GF-D8 (cell line): ENCODE measurements at regions not wholly inside any gene's neighbourhood (a gene's known extent, or its start where the extent isn't known, plus 50 kb on each side); places are given as distances from the start of the nearest gene placed in this dataset.

Source experiments
- DNase-seq: peaks from one replicate; lab custom pipeline; 2025; lab: John Stamatoyannopoulos, UW

DNA sequence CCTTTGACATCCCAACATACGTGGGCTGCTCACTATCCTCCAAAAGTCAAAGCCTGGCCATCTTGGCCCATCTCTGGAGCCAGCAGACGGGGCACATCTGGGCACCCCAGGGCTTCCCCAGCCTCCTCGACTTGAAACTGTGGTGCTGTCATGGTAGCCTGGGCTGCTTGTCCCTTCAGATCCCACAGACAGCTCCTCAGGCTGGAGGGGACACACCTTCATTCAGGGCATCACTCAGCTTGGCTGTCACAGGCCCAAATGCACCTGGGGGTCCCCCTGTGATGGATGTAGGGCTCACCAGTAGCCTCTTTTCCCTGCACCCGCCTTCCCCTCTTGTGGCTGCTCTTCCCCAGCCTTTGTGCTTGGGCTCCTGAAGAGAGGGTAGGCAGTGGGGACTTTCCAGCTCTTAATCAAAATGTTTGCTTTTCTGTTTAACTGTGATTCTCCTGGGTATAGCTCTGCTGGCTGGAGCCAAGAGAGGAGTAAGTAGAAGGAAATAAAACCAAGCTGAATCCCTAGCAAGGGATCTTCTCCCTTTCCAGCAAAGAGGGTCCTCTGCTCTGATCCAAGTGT is 92.3 kb downstream of the GYPC start:
- DNase-seq: no peak

DNA sequence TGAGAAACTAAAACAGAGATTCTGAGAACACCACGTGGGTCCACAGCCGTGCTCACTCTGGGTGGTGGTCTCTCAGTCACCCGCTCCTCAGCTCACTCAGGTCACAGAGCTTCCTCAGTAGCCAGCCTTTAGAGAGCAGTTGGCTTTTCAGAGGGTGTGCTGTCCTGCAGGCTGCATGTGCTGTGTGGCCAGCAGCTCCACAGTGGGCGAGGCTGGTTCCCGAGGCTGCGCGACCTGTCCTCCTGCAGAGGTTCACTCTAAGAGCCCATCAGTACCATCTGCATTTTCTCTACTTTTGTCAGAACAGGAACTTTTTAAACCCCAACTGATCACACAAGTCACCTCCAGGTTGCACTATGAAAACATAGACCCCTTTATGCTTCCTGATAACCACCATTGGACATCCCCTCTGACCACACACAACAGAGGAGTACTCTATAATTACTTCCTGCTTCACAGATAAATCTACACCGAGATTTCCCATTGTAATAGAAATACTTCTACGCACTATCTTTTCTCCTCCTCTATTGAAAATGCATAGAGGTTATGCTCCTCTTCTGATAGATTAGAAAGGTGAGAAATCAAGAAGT is 93.1 kb downstream of the GYPC start:
- DNase-seq: no peak

- no peak for DNase-seq
These were observed 93.6 kb downstream of the GYPC start for GRCh38 chr2:126749537-126749936.

- no peak for DNase-seq
These were observed 94.5 kb downstream of the GYPC start for GRCh38 chr2:126750506-126750905.

- DNase-seq: no peak
These were observed 95.5 kb downstream of the GYPC start for GRCh38 chr2:126751477-126751876.

GRCh38 chr2:126752876-126753275 is 96.9 kb downstream of the GYPC start:
- DNase-seq: no peak

DNA sequence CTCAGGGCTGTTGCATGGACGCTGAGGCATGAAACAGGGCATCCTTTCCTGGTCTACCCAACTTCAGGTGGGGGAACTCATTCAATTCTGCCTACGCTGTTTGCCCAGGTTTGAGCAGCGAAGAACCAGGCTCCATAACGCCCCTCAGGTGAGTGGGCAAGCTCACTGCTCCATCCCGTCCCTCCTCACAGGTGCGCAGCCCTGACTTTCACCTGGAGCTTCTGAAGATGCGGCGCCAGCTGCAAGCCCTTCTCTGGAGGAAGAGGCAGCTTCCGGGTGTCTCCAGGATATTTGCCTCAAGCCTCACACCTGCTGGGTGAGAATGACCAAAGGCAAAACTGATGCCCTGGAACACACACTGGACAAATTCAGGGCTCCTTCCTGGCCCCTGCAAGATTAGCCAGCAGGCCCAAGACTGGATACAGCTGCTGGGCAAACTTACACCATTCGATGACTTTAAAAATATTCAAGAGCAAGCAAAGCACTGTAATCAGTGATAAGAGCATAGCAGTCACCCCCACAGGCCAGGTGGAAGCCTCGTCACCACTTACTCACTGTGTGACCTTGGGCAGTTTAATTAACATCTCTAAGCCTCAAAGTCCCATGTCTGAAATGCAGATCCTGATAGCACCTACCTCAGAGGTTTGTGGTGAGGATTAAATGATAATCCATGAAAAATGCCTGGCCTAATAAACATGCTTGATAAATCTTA is 97.7 kb downstream of the GYPC start:
- DNase-seq: no peak

DNA sequence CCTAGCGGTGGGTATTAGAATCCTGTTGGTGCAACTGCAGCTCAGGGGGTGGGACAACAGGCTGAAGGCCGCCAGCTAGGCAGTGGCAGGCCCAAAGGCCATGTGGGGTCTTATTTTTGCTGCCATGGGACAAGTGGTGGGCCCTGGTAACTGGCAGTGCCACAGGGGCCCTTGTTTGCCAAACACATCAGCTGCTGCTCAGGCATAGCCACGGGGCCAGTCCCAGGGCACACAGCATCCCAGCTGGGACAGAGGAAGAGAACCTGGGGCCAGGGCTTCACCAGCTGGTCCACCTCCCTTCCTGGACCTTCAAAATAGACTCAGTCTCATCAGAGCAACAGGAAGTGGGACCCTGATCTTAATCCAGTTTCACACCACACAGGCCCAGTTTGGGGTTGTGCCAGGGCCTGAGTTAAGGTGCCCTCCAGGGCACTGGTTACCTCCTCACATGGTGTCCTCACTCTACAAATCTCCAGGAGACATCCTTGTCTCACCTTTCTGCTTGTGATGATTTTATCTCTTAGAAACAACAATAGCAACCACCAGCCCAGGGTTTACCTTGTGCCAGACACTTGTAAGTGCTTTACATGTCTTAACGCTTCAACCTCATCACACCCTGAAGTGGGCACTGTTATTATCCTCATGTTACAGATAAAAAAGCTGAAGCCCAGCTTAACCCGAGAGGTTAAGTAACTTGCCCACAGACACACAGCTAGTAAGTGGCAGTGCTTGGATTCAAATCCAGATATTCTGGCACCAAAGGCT is 98.5 kb downstream of the GYPC start:
- DNase-seq: no peak

DNA sequence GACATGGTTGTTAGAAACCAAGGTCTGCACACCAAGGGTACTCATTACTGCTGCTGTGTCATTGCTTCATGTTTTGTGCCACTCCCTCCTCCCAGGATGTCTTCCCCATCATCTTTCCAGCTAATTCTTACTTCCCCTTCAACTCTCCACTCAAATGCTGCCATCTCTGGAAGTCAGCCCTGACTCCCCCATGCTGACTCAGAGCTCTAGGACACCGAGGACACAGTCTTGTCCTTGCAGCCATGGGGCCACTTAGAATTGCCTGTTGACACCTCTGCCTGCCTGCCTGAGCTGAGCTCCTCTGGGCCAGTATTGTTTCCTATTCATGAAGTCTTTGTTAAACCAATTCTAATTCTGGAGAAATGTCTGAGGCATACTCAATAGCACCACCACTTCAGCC is 100.2 kb downstream of the GYPC start:
- DNase-seq: no peak

GRCh38 chr2:126761256-126761980 is 105.5 kb downstream of the GYPC start:
- no peak for DNase-seq

DNA sequence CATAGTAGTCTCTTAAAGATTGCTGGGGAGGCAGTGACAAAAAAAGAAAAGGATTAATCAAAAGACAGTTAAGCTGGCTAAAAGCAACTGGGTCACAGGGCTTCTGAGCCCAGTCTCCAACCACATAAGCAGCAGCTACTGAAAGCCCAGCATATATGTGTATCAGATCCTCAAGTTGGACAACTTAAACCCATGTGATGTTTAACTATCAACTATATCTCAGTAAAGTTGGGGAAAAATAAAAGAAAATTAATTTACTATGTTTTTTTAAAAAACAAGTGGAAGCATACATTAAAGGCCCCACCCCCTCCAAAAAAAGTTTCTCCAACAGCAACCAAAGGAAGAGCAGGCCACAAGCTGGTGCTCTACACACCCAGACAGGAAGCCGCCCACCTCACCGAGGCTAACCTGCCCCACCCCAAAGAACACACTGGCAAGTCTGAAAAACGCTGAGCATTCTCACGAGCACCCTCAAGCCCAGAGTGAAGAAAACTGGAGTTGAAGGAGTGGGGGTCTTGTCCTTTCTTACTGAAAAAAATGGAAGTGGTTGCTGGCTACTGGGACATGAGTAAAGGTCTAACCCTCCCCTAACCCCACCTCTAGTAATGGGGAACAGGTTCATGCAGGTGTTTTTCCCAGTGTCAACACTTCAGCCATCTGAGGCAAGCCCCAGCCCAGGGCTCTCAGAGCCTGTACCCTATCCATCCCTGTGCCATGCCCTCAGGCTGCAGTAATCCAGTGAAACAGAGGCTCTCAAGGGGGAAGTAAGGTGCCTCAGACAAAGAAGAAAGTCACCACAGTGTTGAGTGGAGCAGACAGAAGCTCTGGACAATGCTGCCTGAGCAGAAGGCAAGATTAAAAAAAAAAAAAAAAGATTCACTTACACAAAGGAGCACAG is 106.3 kb downstream of the GYPC start:
- no peak for DNase-seq

GRCh38 chr2:126764686-126765265 is 108.8 kb downstream of the GYPC start:
- no peak for DNase-seq

GRCh38 chr2:126765395-126765794 is 109.4 kb downstream of the GYPC start:
- DNase-seq: no peak

GRCh38 chr2:126766295-126766968 is 110.5 kb downstream of the GYPC start:
- DNase-seq: no peak

- DNase-seq: no peak
These were observed 111.0 kb downstream of the GYPC start for GRCh38 chr2:126766969-126767296.

DNA sequence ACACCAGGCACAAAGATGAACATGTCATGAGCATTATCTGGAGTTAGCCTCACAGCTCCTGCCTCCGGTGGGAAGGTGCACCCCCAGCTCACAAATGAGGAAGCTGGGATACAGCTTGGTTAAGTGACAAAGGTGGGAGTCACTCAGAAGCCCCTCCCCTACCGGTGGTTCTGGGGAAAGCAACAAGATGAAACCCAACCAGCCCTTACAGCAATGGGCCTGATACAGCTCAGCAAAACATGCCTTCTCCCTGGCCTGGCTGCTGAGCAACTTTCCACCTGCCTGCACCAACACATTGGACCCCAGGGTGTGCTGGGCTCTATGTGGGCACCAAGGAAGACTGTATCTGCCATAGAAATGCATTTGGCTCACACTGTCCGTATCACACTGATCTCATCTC is 113.2 kb downstream of the GYPC start:
- no peak for DNase-seq

DNA sequence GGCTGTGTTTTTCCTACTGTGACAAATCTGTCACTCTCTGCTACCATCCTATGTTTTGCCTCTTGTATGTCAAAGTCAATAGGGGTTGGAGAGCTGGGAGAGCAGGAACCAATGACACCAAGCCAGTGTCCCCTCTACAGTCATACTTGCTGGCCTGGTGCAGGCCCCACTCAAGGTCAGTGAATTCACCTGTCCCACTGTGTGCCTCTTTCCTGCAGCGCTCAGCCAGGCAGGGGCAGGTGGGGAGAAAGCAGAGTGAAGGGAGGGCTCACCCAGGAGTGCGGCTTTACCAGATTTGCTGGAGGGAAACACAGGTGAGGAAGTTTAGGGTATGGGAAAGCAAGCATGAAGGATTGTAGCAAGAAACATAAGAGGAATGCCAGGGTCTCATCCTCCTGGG is 114.5 kb downstream of the GYPC start:
- no peak for DNase-seq

DNA sequence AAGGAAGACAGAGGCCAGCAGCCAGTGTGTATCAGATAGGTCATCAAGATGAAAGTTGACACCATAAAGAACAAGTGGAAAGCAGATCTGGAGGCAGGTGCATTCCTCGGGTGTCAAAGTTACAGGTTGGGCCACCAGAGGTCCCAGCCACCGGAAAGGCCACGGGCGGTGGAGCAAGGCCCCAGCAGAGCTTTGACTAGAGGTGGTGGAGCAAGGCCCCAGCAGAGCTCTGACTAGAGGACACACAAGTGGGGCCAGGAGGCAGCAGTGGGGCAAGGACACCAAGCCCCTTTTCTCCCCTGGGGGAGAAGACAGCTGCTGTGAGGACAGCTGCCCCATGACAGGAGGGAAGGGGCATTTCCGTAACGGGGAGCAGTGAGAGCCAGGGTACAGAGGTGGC is 115.1 kb downstream of the GYPC start:
- DNase-seq: no peak

DNA sequence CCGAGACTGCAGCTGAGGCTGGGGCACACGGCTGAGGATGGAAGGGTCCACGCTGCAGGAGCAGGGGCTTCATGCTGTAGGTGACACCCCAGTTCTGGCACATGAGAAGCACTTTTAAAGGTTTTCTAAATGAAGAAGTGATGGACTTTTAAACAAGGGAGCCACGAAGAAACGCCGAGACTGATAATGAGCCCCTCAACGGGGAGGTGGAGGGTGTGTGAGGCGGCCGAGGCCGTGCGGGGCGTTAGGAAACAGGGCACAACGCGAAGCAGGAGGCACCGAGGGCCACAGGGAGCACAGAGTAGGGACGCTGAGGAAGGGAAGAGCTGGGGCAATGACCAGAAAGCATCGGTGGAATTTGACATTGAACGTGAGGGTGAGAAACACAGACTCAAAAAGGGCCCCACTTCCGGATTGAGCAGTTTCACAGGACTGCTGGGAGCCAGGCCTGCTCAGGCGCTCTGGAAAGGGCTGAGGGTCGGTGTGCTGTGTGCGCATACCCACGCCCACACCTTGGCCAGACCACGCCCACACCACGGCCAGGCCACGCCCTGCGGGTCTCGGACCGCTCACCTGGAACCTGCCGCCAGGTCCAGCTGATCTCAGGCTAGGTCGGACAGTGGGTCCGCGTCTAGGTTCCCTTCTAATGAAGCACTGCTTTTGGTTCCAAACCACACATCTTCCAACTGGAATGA is 115.7 kb downstream of the GYPC start:
- DNase-seq: no peak

- DNase-seq: no peak
These were observed 118.3 kb downstream of the GYPC start for GRCh38 chr2:126774290-126774689.
